H1 (cell line): ENCODE measurements at regions not wholly inside any gene's neighbourhood (a gene's known extent, or its start where the extent isn't known, plus 50 kb on each side); places are given as distances from the start of the nearest gene placed in this dataset.

ENCODE experiments used
- CTCF ChIA-PET: fragments of 300-600 bp; sonication (Branson Sonifier 250); formaldehyde crosslinking; loops from one replicate; lab custom pipeline; 2021; ENCODE audit not compliant: partially characterized antibody; lab: Charles Lee
- POLR2A ChIA-PET: fragments of 300-600 bp; sonication (Branson Sonifier 250); formaldehyde crosslinking; loops from one replicate; lab custom pipeline; 2021; ENCODE audit warnings: inconsistent platforms; ENCODE audit not compliant: partially characterized antibody; lab: Charles Lee
- DNase-seq, 2 experiments: peaks; one replicate each; pipeline versions ENCODE4 v3.0.0 to v3.0.0-alpha.2; 2010 to 2022; ENCODE audit warnings: low spot score in 2 of 2, low read depth in 1 of 2, mixed read lengths in 1 of 2
- FAIRE-seq: peaks from 2 replicates; lab custom pipeline; 2011; peaks lifted over from hg19 to GRCh38; lab: Jason Lieb, UNC
- H2AFZ ChIP-seq: 2 replicates; pipeline ENCODE4 v1.8.1; 2012; ENCODE audit warnings: low read length, inconsistent platforms
- H2AK5ac ChIP-seq: 2 replicates; pipeline ENCODE4 v1.6.1; 2013; ENCODE audit warnings: low read depth, low read length
- H2BK120ac ChIP-seq: replicated peaks from 2 replicates; pipeline ENCODE3; 2013; ENCODE audit warnings: low read depth, low read length, inconsistent platforms
- H2BK12ac ChIP-seq: 2 replicates; pipeline ENCODE4 v1.6.1; 2013; ENCODE audit warnings: low read depth, low read length
- H2BK15ac ChIP-seq: 2 replicates; pipeline ENCODE4 v1.6.1; 2013; ENCODE audit warnings: low read length
- H2BK20ac ChIP-seq: 2 replicates; pipeline ENCODE4 v1.6.1; 2013; ENCODE audit warnings: low read length
- H2BK5ac ChIP-seq: 2 replicates; pipeline ENCODE4 v1.6.1; 2013; ENCODE audit warnings: low read depth, low read length
- H3K14ac ChIP-seq: 2 replicates; pipeline ENCODE4 v1.6.1; 2013; ENCODE audit warnings: inconsistent platforms; ENCODE audit not compliant: insufficient read length
- H3K18ac ChIP-seq: 2 replicates; pipeline ENCODE4 v1.6.1; 2013; ENCODE audit warnings: low read length; ENCODE audit errors: extremely low read depth
- H3K23ac ChIP-seq: 2 replicates; pipeline ENCODE4 v1.6.1; 2013; ENCODE audit warnings: inconsistent platforms; ENCODE audit not compliant: insufficient read length
- H3K23me2 ChIP-seq: 2 replicates; pipeline ENCODE4 v1.6.1; 2013; ENCODE audit warnings: low read depth, low read length
- H3K27ac ChIP-seq: 2 replicates; pipeline ENCODE4 v1.6.1; 2011; ENCODE audit warnings: low read depth, low read length, inconsistent platforms
- H3K27me3 ChIP-seq, 4 experiments: replicated peaks in 1 of 4; 1 replicate in 1 of 4; 2 replicates in 3 of 4; pipeline versions ENCODE4 v1.6.1 to v1.8.1; 2011 to 2013; ENCODE audit warnings: low read length in 3 of 4, mild to moderate bottlenecking in 3 of 4, inconsistent platforms in 2 of 4, mixed read lengths in 2 of 4, moderate library complexity in 1 of 4; ENCODE audit not compliant: control insufficient read depth in 3 of 4, insufficient read depth in 3 of 4; ENCODE audit errors: extremely low read depth in 1 of 4
- H3K36me3 ChIP-seq, 4 experiments: 2 replicates each; pipeline versions ENCODE4 v1.6.1 to v1.8.1; 2011 to 2013; ENCODE audit warnings: mild to moderate bottlenecking in 4 of 4, low read length in 3 of 4, moderate library complexity in 2 of 4, control low read depth in 1 of 4, inconsistent platforms in 1 of 4; ENCODE audit not compliant: insufficient read depth in 4 of 4, control insufficient read depth in 2 of 4
- H3K4ac ChIP-seq: replicated peaks from 2 replicates; pipeline ENCODE3; 2013; ENCODE audit warnings: low read length, low read depth, mixed read lengths, inconsistent platforms; ENCODE audit not compliant: insufficient read length
- H3K4me1 ChIP-seq, 4 experiments: replicated peaks in 1 of 4; 1 replicate in 1 of 4; 2 replicates in 3 of 4; pipeline versions ENCODE4 v1.6.1 to v1.8.1; 2011 to 2013; ENCODE audit warnings: low read length in 3 of 4, inconsistent platforms in 2 of 4, mixed read lengths in 1 of 4; ENCODE audit not compliant: insufficient read depth in 4 of 4, control insufficient read depth in 3 of 4
- H3K4me2 ChIP-seq, 2 experiments: 2 replicates each; pipeline versions ENCODE4 v1.6.1 to v1.8.1; 2011 to 2013; ENCODE audit warnings: low read depth in 2 of 2, low read length in 2 of 2, control low read depth in 1 of 2, inconsistent platforms in 1 of 2, mild to moderate bottlenecking in 1 of 2; ENCODE audit not compliant: insufficient read depth in 1 of 2
- H3K4me3 ChIP-seq, 4 experiments: fragments of 200-600, 300-600 bp in 1 of 4; sonication (generic), shearing (Covaris generic), sonication (Bioruptor Twin) in 1 of 4; 2 replicates each; pipeline versions ENCODE4 v1.5.1 to v1.8.1; 2011 to 2016; ENCODE audit warnings: low read length in 4 of 4, low read depth in 3 of 4, control low read depth in 2 of 4, inconsistent platforms in 2 of 4, mild to moderate bottlenecking in 2 of 4, mixed read lengths in 1 of 4, moderate library complexity in 1 of 4; ENCODE audit not compliant: insufficient read depth in 2 of 4; ENCODE audit errors: extremely low read depth in 1 of 4
- H3K56ac ChIP-seq: replicated peaks from 2 replicates; pipeline ENCODE3; 2013; ENCODE audit warnings: low read depth, mild to moderate bottlenecking, mixed read lengths, low read length, inconsistent platforms; ENCODE audit not compliant: insufficient read length
- H3K79me1 ChIP-seq: 2 replicates; pipeline ENCODE4 v1.6.1; 2013; ENCODE audit warnings: low read depth, low read length, control low read depth
- H3K79me2 ChIP-seq, 2 experiments: 2 replicates each; pipeline versions ENCODE4 v1.6.1 to v1.8.1; 2012 to 2013; ENCODE audit warnings: low read length in 2 of 2, mild to moderate bottlenecking in 2 of 2, inconsistent platforms in 1 of 2; ENCODE audit not compliant: insufficient read depth in 2 of 2, control insufficient read depth in 1 of 2
- H3K9ac ChIP-seq, 4 experiments: replicated peaks in 1 of 4; 1 replicate in 1 of 4; 2 replicates in 3 of 4; pipeline versions ENCODE4 v1.6.1 to v1.8.1; 2011 to 2013; ENCODE audit warnings: low read depth in 3 of 4, low read length in 3 of 4, control low read depth in 2 of 4, mild to moderate bottlenecking in 2 of 4, moderate library complexity in 2 of 4, inconsistent platforms in 1 of 4; ENCODE audit errors: extremely low read depth in 1 of 4
- H3K9me3 ChIP-seq, 2 experiments: 2 replicates each; pipeline versions ENCODE4 v1.6.1 to v1.8.1; 2012 to 2013; ENCODE audit warnings: mild to moderate bottlenecking in 2 of 2, moderate library complexity in 2 of 2, control low read depth in 1 of 2, inconsistent platforms in 1 of 2, low read depth in 1 of 2, low read length in 1 of 2, mixed read lengths in 1 of 2; ENCODE audit not compliant: insufficient read depth in 2 of 2
- H4K20me1 ChIP-seq, 2 experiments: replicated peaks in 1 of 2; 2 replicates each; pipeline versions ENCODE3 to v1.8.1; 2011 to 2013; ENCODE audit warnings: inconsistent platforms in 2 of 2, low read length in 2 of 2, mild to moderate bottlenecking in 1 of 2; ENCODE audit not compliant: insufficient read depth in 2 of 2, control insufficient read depth in 1 of 2
- H4K5ac ChIP-seq: 2 replicates; pipeline ENCODE4 v1.6.1; 2013; ENCODE audit warnings: low read length, low read depth, mixed read lengths, inconsistent platforms; ENCODE audit not compliant: insufficient read length
- H4K8ac ChIP-seq: 2 replicates; pipeline ENCODE4 v1.8.0; 2013; ENCODE audit warnings: mild to moderate bottlenecking, moderate library complexity, low read length, inconsistent platforms; ENCODE audit not compliant: insufficient read depth; ENCODE audit errors: extremely low read depth
- H4K91ac ChIP-seq: replicated peaks from 2 replicates; pipeline ENCODE3; 2013; ENCODE audit warnings: low read length, mixed read lengths, inconsistent platforms; ENCODE audit not compliant: insufficient read length
- BACH1 ChIP-seq: IDR thresholded peaks from 2 replicates; pipeline ENCODE4 v1.6.1; 2012; ENCODE audit warnings: low read length, improper control_type of control experiment
- CBX8 ChIP-seq: fragments of 300-800, 300-1000 bp; sonication (generic); IDR thresholded peaks from 2 replicates; pipeline ENCODE4 v1.7.1; 2016; ENCODE audit warnings: low read depth, low read length, borderline replicate concordance
- CEBPB ChIP-seq: IDR thresholded peaks from 2 replicates; pipeline ENCODE4 v1.6.1; 2012; ENCODE audit warnings: low read depth, low read length
- CTBP2 ChIP-seq: IDR thresholded peaks from 2 replicates; pipeline ENCODE4 v1.7.0; 2011; ENCODE audit warnings: borderline replicate concordance, mild to moderate bottlenecking, moderate library complexity, mixed read lengths, low read length; ENCODE audit not compliant: insufficient read depth, insufficient read length
- JUND ChIP-seq: IDR thresholded peaks from 2 replicates; pipeline ENCODE4 v1.6.1; 2011; ENCODE audit warnings: mild to moderate bottlenecking, improper control_type of control experiment, low read length
- KDM5A ChIP-seq: fragments of 200-600 bp; IDR thresholded peaks from 2 replicates; pipeline ENCODE4 v1.7.1; 2012; ENCODE audit warnings: mild to moderate bottlenecking, low read length, inconsistent platforms, mixed read lengths
- SRF ChIP-seq: IDR thresholded peaks from 2 replicates; pipeline ENCODE4 v1.6.1; 2011; ENCODE audit warnings: mild to moderate bottlenecking, low read depth, low read length, moderate library complexity
- WGBS, 2 experiments: shearing (Covaris generic) in 1 of 2; methylation state at CpG; one replicate each; pipeline versions ENCODE4 v1.1.6 to v1.1.7; 2013 to 2015; ENCODE audit warnings: low lambda C conversion rate in 2 of 2, mixed read lengths in 2 of 2, inconsistent platforms in 1 of 2, low coverage in 1 of 2, missing lambda C conversion rate in 1 of 2; ENCODE audit not compliant: insufficient replicate concordance in 2 of 2, insufficient coverage in 1 of 2, insufficient read length in 1 of 2; ENCODE audit errors: extremely low coverage in 1 of 2, missing lambda C conversion rate in 1 of 2; 5-methylcytosine and 5-hydroxymethylcytosine counted together

DNA sequence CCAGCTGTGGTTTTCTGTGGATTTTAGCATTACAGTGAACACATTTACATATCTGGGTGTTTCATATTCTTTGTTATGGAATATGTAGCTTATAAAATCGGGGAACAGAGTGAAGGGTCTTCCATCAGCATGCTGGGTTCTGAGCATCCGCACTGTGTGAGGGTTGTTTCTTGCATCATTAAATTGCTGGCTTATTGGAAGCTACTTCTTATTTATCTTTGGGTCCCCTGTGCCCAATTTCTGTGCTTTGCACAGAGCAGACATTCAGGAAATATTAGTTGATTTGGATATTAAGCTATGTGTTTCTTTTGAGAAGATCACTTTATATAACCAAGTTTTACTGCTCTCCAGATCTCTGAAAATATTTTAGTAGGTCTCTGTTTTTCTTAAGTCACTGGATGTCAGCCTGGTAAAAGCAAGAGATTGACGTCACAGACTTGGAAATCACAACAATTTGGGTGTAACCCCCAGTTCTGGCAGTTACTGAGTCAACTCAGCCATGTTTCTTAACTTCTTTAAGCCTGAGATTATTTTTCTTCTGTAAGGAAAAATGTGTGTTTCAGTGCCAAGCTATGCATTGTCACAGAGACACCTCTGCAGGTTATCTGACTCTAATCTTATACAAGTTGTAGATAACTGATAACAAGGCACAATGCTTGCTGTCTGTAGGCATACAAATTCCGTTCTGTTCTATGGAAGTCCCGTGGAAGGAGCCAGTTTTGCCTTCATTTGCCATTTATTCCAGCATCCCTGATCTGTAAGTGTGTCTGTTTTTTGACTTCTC is 258.3 kb upstream of the KAZN start:
- no peak overlapping the region for H3K4me3 ChIP-seq

More for the DNA sequence above, 258.3 kb upstream of the KAZN start:
- H4K5ac ChIP-seq, result no peak overlapping the region
- H3K56ac ChIP-seq, result no peak overlapping the region
- H2AFZ ChIP-seq, result no peak overlapping the region
- H2BK15ac ChIP-seq, result no peak overlapping the region
- H3K14ac ChIP-seq, result no peak overlapping the region
- no peak overlapping the region for H3K4me2 ChIP-seq
- H4K8ac ChIP-seq, result no peak overlapping the region
- no peaks in the 10 kb centered on the region for H3K36me3 ChIP-seq
- no peak overlapping the region for H4K91ac ChIP-seq
- ChIA-PET CTCF (interaction anchor here (1.0 to 1.5 kb wide), 4 partner anchors 36 to 229 kb away, joined by 3 to 5 read pairs (median 4); no protein-coding TSS in a partner anchor), POLR2A (interaction anchor here (1.4 kb wide), 1 partner anchor 19 kb away, joined by 3 read pairs; no protein-coding TSS in a partner anchor)
- no peaks in the 10 kb centered on the region for H3K23me2 ChIP-seq
- no peak for FAIRE-seq
- H2BK20ac ChIP-seq, result no peak overlapping the region
- H3K79me2 ChIP-seq, result no peaks in the 10 kb centered on the region
- H3K79me1 ChIP-seq, result no peaks in the 10 kb centered on the region
- H3K18ac ChIP-seq, result no peak overlapping the region
- no peak overlapping the region for H3K9ac ChIP-seq
- no peak overlapping the region for H2BK12ac ChIP-seq
- no peak overlapping the region for H2AK5ac ChIP-seq
- no peaks in the 10 kb centered on the region for H3K27me3 ChIP-seq
- H3K4me1 ChIP-seq, result peaks cover 0 to 4% (median 1%) of the 10 kb centered on the region in 4 experiments; a peak in 2 of 7 replicates
- TF ChIP-seq CEBPB (no peak), JUND (no peak), CTBP2 (no peak), CBX8 (no peak), SRF (no peak), KDM5A (no peak), BACH1 (no peak)
- no peak overlapping the region for H2BK120ac ChIP-seq
- no peaks in the 10 kb centered on the region for H3K9me3 ChIP-seq
- 79% methylated on average over 5 of the region's 5 CpGs; no CpG with 5 or more reads in 1 of the 2 experiments for WGBS, 2 experiments
- no peak for DNase-seq
- no peak overlapping the region for H3K27ac ChIP-seq
- no peak overlapping the region for H2BK5ac ChIP-seq
- no peak overlapping the region for H3K4ac ChIP-seq
- no peak overlapping the region for H3K23ac ChIP-seq
- H4K20me1 ChIP-seq, result no peaks in the 10 kb centered on the region
